NT2/D1 (cell line): ENCODE measurements at regions not wholly inside any gene's neighbourhood (a gene's known extent, or its start where the extent isn't known, plus 50 kb on each side); places are given as distances from the start of the nearest gene placed in this dataset.

Source experiments
- DNase-seq: peaks from one replicate; pipeline ENCODE4 v3.0.0-alpha.2; 2011; ENCODE audit warnings: low read depth, low spot score
- H3K27me3 ChIP-seq: 2 replicates; pipeline ENCODE4 v1.6.0; 2011; ENCODE audit warnings: mild to moderate bottlenecking; ENCODE audit not compliant: insufficient read length, insufficient read depth
- H3K36me3 ChIP-seq: 2 replicates; pipeline ENCODE4 v1.6.1; 2011; ENCODE audit warnings: mild to moderate bottlenecking, low read length, mixed read lengths; ENCODE audit not compliant: insufficient read depth, insufficient read length
- H3K4me1 ChIP-seq: 2 replicates; pipeline ENCODE4 v1.5.1; 2011; ENCODE audit not compliant: insufficient read depth, insufficient read length
- H3K4me3 ChIP-seq: 2 replicates; pipeline ENCODE4 v1.5.1; 2011; ENCODE audit warnings: low read depth; ENCODE audit not compliant: insufficient read length
- H3K9ac ChIP-seq: 2 replicates; pipeline ENCODE4 v1.6.0; 2011; ENCODE audit warnings: low read depth; ENCODE audit not compliant: insufficient read length
- H3K9me3 ChIP-seq: 2 replicates; pipeline ENCODE4 v1.5.1; 2011; ENCODE audit warnings: mild to moderate bottlenecking, low read length; ENCODE audit not compliant: insufficient read depth
- SUZ12 ChIP-seq: IDR thresholded peaks from 2 replicates; pipeline ENCODE4 v1.6.1; 2011; ENCODE audit not compliant: insufficient read length, insufficient read depth; ENCODE audit errors: extremely low read depth
- YY1 ChIP-seq: IDR thresholded peaks from 2 replicates; pipeline ENCODE4 v1.6.1; 2011; ENCODE audit not compliant: insufficient read length, insufficient read depth
- ZNF274 ChIP-seq: IDR thresholded peaks from 2 replicates; pipeline ENCODE4 v1.6.1; 2011; ENCODE audit warnings: mild to moderate bottlenecking, low read depth, low read length

DNA sequence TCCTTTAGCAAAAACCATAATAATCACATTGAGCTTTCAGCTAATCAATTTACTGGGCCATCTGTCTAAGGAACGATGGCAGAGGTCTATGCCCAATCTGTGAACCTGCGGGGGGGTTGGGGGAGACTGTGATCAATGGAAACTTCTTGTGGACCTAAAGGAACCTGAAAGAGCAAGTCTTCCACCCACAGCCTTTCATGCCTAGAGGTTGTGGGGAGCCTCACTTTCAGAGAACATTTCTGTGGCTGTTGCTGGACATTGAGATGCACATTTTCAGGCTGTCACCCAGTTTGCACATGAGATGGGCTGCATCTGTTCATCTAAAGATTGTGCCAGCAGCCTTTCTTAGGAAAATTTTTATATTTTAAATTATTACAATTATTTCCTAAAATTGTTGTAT, 310.0 kb upstream of the SPTLC3 start:
- H3K4me1 ChIP-seq, result no peaks in the 10 kb centered on the region
- H3K4me3 ChIP-seq, result no peak overlapping the region
- no peak for DNase-seq

GRCh38 chr20:12699374-12700228, 309.2 kb upstream of the SPTLC3 start:
- Histone ChIP-seq H3K4me3 (no peak overlapping the region), H3K4me1 (no peaks in the 10 kb centered on the region), H3K9ac (no peak overlapping the region), H3K36me3 (no peaks in the 10 kb centered on the region), H3K27me3 (no peaks in the 10 kb centered on the region), H3K9me3 (no peaks in the 10 kb centered on the region)
- DNase-seq, result no peak
- TF ChIP-seq YY1 (no peak), ZNF274 (no peak), SUZ12 (no peak)

More for the DNA sequence above, 310.0 kb upstream of the SPTLC3 start:
- H3K9ac ChIP-seq, result no peak overlapping the region
- no peaks in the 10 kb centered on the region for H3K9me3 ChIP-seq
- no peaks in the 10 kb centered on the region for H3K27me3 ChIP-seq
- H3K36me3 ChIP-seq, result no peaks in the 10 kb centered on the region
- no peak for TF ChIP-seq YY1
- no peak for TF ChIP-seq SUZ12
- no peak for TF ChIP-seq ZNF274

DNA sequence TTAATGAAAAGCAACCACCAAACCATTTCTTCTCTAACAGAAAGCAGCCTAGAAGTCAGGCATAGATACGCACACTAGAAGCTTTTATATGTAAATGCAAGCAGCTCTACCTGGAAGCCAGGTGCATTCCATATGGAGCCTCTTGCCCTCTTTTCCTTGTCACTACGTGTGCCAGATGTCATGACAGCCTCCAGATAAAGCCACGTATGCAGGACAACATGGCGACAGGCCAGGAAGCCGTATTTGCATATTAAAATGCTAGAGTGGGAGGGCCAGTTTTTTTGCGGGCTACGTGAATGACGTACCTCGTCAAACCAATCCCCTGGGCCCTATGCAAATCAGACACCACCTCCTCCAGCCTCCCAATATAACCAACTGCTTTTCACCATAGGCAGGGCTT, 308.1 kb upstream of the SPTLC3 start:
- TF ChIP-seq YY1, result no peak
- TF ChIP-seq ZNF274, result no peak
- TF ChIP-seq SUZ12, result no peak
- DNase-seq, result no peak
- H3K9me3 ChIP-seq, result no peaks in the 10 kb centered on the region

DNA sequence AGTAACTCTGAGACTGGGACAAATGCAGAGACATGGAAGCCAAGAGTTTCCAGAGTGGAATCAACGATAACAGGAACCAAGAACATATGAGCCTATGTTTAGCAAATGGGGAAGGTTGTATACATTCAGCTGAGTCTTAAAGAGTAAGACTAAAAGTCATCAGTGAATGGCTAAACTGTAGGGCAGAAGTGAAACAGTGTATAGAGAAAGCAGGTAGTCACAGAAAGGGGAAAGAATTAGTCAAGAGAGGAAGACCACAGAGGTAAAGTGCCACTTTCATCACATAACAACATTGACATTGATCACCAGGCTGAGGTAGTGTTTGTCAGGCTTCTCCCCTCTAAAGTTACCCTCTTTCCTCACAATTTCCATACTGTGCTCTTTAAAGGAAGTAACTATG, 306.5 kb upstream of the SPTLC3 start:
- Histone ChIP-seq H3K9me3 (no peaks in the 10 kb centered on the region), H3K27me3 (no peaks in the 10 kb centered on the region), H3K9ac (no peak overlapping the region), H3K4me3 (no peak overlapping the region), H3K36me3 (no peaks in the 10 kb centered on the region), H3K4me1 (no peaks in the 10 kb centered on the region)
- TF ChIP-seq ZNF274 (no peak), YY1 (no peak), SUZ12 (no peak)
- DNase-seq, result no peak

More for the DNA sequence above, 308.1 kb upstream of the SPTLC3 start:
- Histone ChIP-seq H3K4me1 (no peaks in the 10 kb centered on the region), H3K27me3 (no peaks in the 10 kb centered on the region), H3K4me3 (no peak overlapping the region), H3K36me3 (no peaks in the 10 kb centered on the region), H3K9ac (no peak overlapping the region)

DNA sequence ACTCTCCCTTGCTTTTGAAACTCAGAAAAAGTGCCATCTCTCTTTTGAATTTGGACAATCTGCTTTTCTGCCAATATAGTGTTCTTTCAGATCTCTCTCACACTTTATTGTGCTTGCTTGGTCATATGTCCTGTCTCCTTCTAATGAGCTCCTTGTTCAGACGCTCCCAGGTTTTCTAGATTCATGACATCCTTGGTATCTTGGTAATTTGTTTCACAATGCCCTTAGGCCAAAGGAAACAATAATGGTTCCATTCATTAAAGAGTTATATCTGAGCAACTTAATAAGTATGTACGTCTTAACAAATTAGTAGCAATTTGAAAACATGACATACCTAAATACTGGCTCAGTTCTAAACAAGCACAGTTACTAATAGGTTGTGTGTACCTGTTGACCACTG, 293.4 kb upstream of the SPTLC3 start:
- no peaks in the 10 kb centered on the region for H3K9me3 ChIP-seq

GRCh38 chr20:12715991-12716680, 292.6 kb upstream of the SPTLC3 start:
- H3K36me3 ChIP-seq, result no peaks in the 10 kb centered on the region
- DNase-seq, result no peak
- no peak overlapping the region for H3K9ac ChIP-seq
- no peak overlapping the region for H3K4me3 ChIP-seq
- H3K27me3 ChIP-seq, result no peaks in the 10 kb centered on the region
- TF ChIP-seq SUZ12 (no peak), ZNF274 (no peak), YY1 (no peak)
- H3K4me1 ChIP-seq, result no peaks in the 10 kb centered on the region
- H3K9me3 ChIP-seq, result no peaks in the 10 kb centered on the region

More for the DNA sequence above, 293.4 kb upstream of the SPTLC3 start:
- no peak for DNase-seq
- no peak overlapping the region for H3K4me3 ChIP-seq
- H3K36me3 ChIP-seq, result no peaks in the 10 kb centered on the region
- H3K4me1 ChIP-seq, result no peaks in the 10 kb centered on the region
- no peaks in the 10 kb centered on the region for H3K27me3 ChIP-seq
- TF ChIP-seq SUZ12 (no peak), YY1 (no peak), ZNF274 (no peak)
- H3K9ac ChIP-seq, result no peak overlapping the region

- no peak overlapping the region for H3K4me3 ChIP-seq
- no peaks in the 10 kb centered on the region for H3K36me3 ChIP-seq
- no peak overlapping the region for H3K9ac ChIP-seq
- H3K27me3 ChIP-seq, result no peaks in the 10 kb centered on the region
- no peak for TF ChIP-seq YY1
- no peak for TF ChIP-seq ZNF274
- no peak for TF ChIP-seq SUZ12
- DNase-seq, result no peak
- no peaks in the 10 kb centered on the region for H3K9me3 ChIP-seq
- no peaks in the 10 kb centered on the region for H3K4me1 ChIP-seq
Observed at GRCh38 chr20:12717061-12717460, 291.7 kb upstream of the SPTLC3 start.
